ENCODE measurements at regions not wholly inside any gene's neighbourhood (a gene's known extent, or its start where the extent isn't known, plus 50 kb on each side); places are given as distances from the start of the nearest gene placed in this dataset.

GRCh38 chr3:30458376-30459171 lies 147.8 kb upstream of the TGFBR2 start:
- peaks cover 0 to 48% (median 16%) of the 10 kb centered on the region in 4 donors for H3K4me1 ChIP-seq
- intact Hi-C loops (cut with DNase I; ENCODE audit: low total_unique reads), result no loop called here
- DNase-seq, result no peak
- H3K36me3 ChIP-seq, result no peaks in the 10 kb centered on the region
- H3K9me3 ChIP-seq, result peaks cover 0 to 15% (median 4%) of the 10 kb centered on the region in 3 donors
- TF ChIP-seq CTCF (IDR thresholded peaks at IDR 0.05), result no peak
- H3K27me3 ChIP-seq, result no peaks in the 10 kb centered on the region
- H3K4me3 ChIP-seq, result no peak overlapping the region
- peak overlapping the region in 1 of 2 donors; percentile 53 for H3K27ac ChIP-seq

- no peak overlapping the region for H3K27ac ChIP-seq
- H3K27me3 ChIP-seq, result no peaks in the 10 kb centered on the region
- intact Hi-C loops (cut with DNase I; ENCODE audit: low total_unique reads), result no loop called here
- H3K36me3 ChIP-seq, result no peaks in the 10 kb centered on the region
- H3K4me3 ChIP-seq, result no peak overlapping the region
- H3K4me1 ChIP-seq, result peaks cover 0 to 25% (median 4%) of the 10 kb centered on the region in 4 donors
- peaks cover 0 to 15% (median 4%) of the 10 kb centered on the region in 3 donors for H3K9me3 ChIP-seq
- no peak for TF ChIP-seq CTCF (IDR thresholded peaks at IDR 0.05)
- no peak for DNase-seq
Observed at GRCh38 chr3:30461311-30461710, 145.1 kb upstream of the TGFBR2 start.

GRCh38 chr3:30462721-30463470 lies 143.5 kb upstream of the TGFBR2 start:
- Histone ChIP-seq H3K9me3 (peaks cover 0 to 15% (median 4%) of the 10 kb centered on the region in 3 donors), H3K27me3 (no peaks in the 10 kb centered on the region), H3K4me1 (peaks cover 0 to 10% (median 0%) of the 10 kb centered on the region in 4 donors), H3K4me3 (no peak overlapping the region), H3K27ac (no peak overlapping the region), H3K36me3 (no peaks in the 10 kb centered on the region)
- intact Hi-C loops (cut with DNase I; ENCODE audit: low total_unique reads), result no loop called here
- DNase-seq, result no peak
- TF ChIP-seq CTCF (IDR thresholded peaks at IDR 0.05), result no peak

GRCh38 chr3:30464381-30464780 lies 142.0 kb upstream of the TGFBR2 start:
- Histone ChIP-seq H3K36me3 (no peaks in the 10 kb centered on the region), H3K9me3 (peaks cover 0 to 7% (median 0%) of the 10 kb centered on the region in 3 donors), H3K27me3 (no peaks in the 10 kb centered on the region), H3K27ac (no peak overlapping the region), H3K4me3 (no peak overlapping the region), H3K4me1 (no peaks in the 10 kb centered on the region)
- no peak for TF ChIP-seq CTCF (IDR thresholded peaks at IDR 0.05)
- DNase-seq, result no peak
- intact Hi-C loops (cut with DNase I; ENCODE audit: low total_unique reads), result no loop called here

- Histone ChIP-seq H3K9me3 (no peaks in the 10 kb centered on the region), H3K27ac (no peak overlapping the region), H3K4me1 (peaks cover 0 to 1% (median 0%) of the 10 kb centered on the region in 4 donors), H3K27me3 (no peaks in the 10 kb centered on the region), H3K36me3 (no peaks in the 10 kb centered on the region), H3K4me3 (no peak overlapping the region)
- no peak for TF ChIP-seq CTCF (IDR thresholded peaks at IDR 0.05)
- DNase-seq, result no peak
- intact Hi-C loops (cut with DNase I; ENCODE audit: low total_unique reads), result no loop called here
Observed at GRCh38 chr3:30465454-30465853, 140.9 kb upstream of the TGFBR2 start.

Data from tibial artery (tissue), 4 donors.